ENCODE measurements at regions not wholly inside any gene's neighbourhood (a gene's known extent, or its start where the extent isn't known, plus 50 kb on each side); places are given as distances from the start of the nearest gene placed in this dataset.

GRCh38 chr10:128608791-128609190 lies 482.6 kb upstream of the MKI67 start:
- Histone ChIP-seq H3K4me3 (ENCODE audit: low read depth, low read length) (no peak overlapping the region), H3K9me3 (ENCODE audit: control insufficient read depth, low read length) (no peaks in the 10 kb centered on the region), H3K27me3 (ENCODE audit: control insufficient read depth, insufficient read depth, low read length) (no peaks in the 10 kb centered on the region), H3K36me3 (ENCODE audit: control insufficient read depth, insufficient read depth, low read length) (no peaks in the 10 kb centered on the region), H3K4me2 (ENCODE audit: low read length) (no peak overlapping the region), H3K27ac (no peak overlapping the region), H3K79me2 (no peaks in the 10 kb centered on the region), H2AFZ (no peak overlapping the region), H3K9ac (no peak overlapping the region), H3K4me1 (no peaks in the 10 kb centered on the region)
- TF ChIP-seq CTCF (IDR thresholded peaks at IDR 0.05), result no peak

GRCh38 chr10:128609460-128609859 lies 483.2 kb upstream of the MKI67 start:
- no peaks in the 10 kb centered on the region for H3K4me1 ChIP-seq
- H3K79me2 ChIP-seq, result no peaks in the 10 kb centered on the region
- no peak for TF ChIP-seq CTCF (IDR thresholded peaks at IDR 0.05)

GRCh38 chr10:128610113-128610512 lies 483.9 kb upstream of the MKI67 start:
- Histone ChIP-seq H3K4me3 (ENCODE audit: low read depth, low read length) (no peak overlapping the region), H3K9me3 (ENCODE audit: control insufficient read depth, low read length) (no peaks in the 10 kb centered on the region), H3K36me3 (ENCODE audit: control insufficient read depth, insufficient read depth, low read length) (no peaks in the 10 kb centered on the region), H3K79me2 (no peaks in the 10 kb centered on the region), H3K4me1 (no peaks in the 10 kb centered on the region), H3K4me2 (ENCODE audit: low read length) (no peak overlapping the region), H3K27ac (no peak overlapping the region), H3K27me3 (ENCODE audit: control insufficient read depth, insufficient read depth, low read length) (no peaks in the 10 kb centered on the region), H3K9ac (no peak overlapping the region), H2AFZ (no peak overlapping the region)
- no peak for TF ChIP-seq CTCF (IDR thresholded peaks at IDR 0.05)

More at GRCh38 chr10:128609460-128609859, 483.2 kb upstream of the MKI67 start:
- H3K9ac ChIP-seq, result no peak overlapping the region
- no peak overlapping the region for H3K4me3 ChIP-seq (ENCODE audit: low read depth, low read length)
- no peak overlapping the region for H3K27ac ChIP-seq
- H3K36me3 ChIP-seq (ENCODE audit: control insufficient read depth, insufficient read depth, low read length), result no peaks in the 10 kb centered on the region
- no peaks in the 10 kb centered on the region for H3K9me3 ChIP-seq (ENCODE audit: control insufficient read depth, low read length)
- no peak overlapping the region for H2AFZ ChIP-seq
- H3K4me2 ChIP-seq (ENCODE audit: low read length), result no peak overlapping the region
- H3K27me3 ChIP-seq (ENCODE audit: control insufficient read depth, insufficient read depth, low read length), result no peaks in the 10 kb centered on the region

- no peak overlapping the region for H3K9ac ChIP-seq
- H3K4me3 ChIP-seq (ENCODE audit: low read depth, low read length), result no peak overlapping the region
- H3K27ac ChIP-seq, result no peak overlapping the region
- no peak overlapping the region for H2AFZ ChIP-seq
- no peaks in the 10 kb centered on the region for H3K79me2 ChIP-seq
- H3K27me3 ChIP-seq (ENCODE audit: control insufficient read depth, insufficient read depth, low read length), result no peaks in the 10 kb centered on the region
- H3K36me3 ChIP-seq (ENCODE audit: control insufficient read depth, insufficient read depth, low read length), result no peaks in the 10 kb centered on the region
- H3K4me1 ChIP-seq, result no peaks in the 10 kb centered on the region
- TF ChIP-seq CTCF (IDR thresholded peaks at IDR 0.05), result no peak
- H3K4me2 ChIP-seq (ENCODE audit: low read length), result no peak overlapping the region
- H3K9me3 ChIP-seq (ENCODE audit: control insufficient read depth, low read length), result no peaks in the 10 kb centered on the region
Measured at GRCh38 chr10:128612195-128612594, 486.0 kb upstream of the MKI67 start.

- no peak for TF ChIP-seq CTCF (IDR thresholded peaks at IDR 0.05)
Measured at GRCh38 chr10:128612631-128613030, 486.4 kb upstream of the MKI67 start.

More at GRCh38 chr10:128612631-128613030, 486.4 kb upstream of the MKI67 start:
- no peak overlapping the region for H3K27ac ChIP-seq
- H3K9me3 ChIP-seq (ENCODE audit: control insufficient read depth, low read length), result no peaks in the 10 kb centered on the region
- no peaks in the 10 kb centered on the region for H3K79me2 ChIP-seq
- H3K36me3 ChIP-seq (ENCODE audit: control insufficient read depth, insufficient read depth, low read length), result no peaks in the 10 kb centered on the region
- H3K27me3 ChIP-seq (ENCODE audit: control insufficient read depth, insufficient read depth, low read length), result no peaks in the 10 kb centered on the region
- no peak overlapping the region for H2AFZ ChIP-seq
- no peak overlapping the region for H3K4me2 ChIP-seq (ENCODE audit: low read length)
- H3K4me3 ChIP-seq (ENCODE audit: low read depth, low read length), result no peak overlapping the region
- H3K4me1 ChIP-seq, result no peaks in the 10 kb centered on the region
- no peak overlapping the region for H3K9ac ChIP-seq

Measured in parathyroid adenoma (tissue), 2 donors.